PC-9 (cell line): ENCODE measurements at regions not wholly inside any gene's neighbourhood (a gene's known extent, or its start where the extent isn't known, plus 50 kb on each side); places are given as distances from the start of the nearest gene placed in this dataset.

Experiments
- BruUV-seq: library from RNA; stranded (reverse); fragments of 400-500 nt; replicated peaks from 2 replicates; lab custom pipeline; 2021; lab: Mats Ljungman, UMichigan
- CTCF ChIA-PET: fragments of 300-600 bp; sonication (Branson Sonifier 250); formaldehyde crosslinking; loops from one replicate; lab custom pipeline; 2022; ENCODE audit warnings: antibody characterized with exemption; lab: Charles Lee
- POLR2A ChIA-PET: fragments of 300-600 bp; sonication (Branson Sonifier 250); formaldehyde crosslinking; loops from one replicate; lab custom pipeline; 2022; ENCODE audit warnings: antibody characterized with exemption; ENCODE audit not compliant: unreplicated experiment; lab: Charles Lee
- DNase-seq, 2 experiments: peaks; one replicate each; pipeline versions ENCODE4 v3.0.0 to v3.0.0-alpha.2; 2015 to 2022; ENCODE audit warnings: mixed read lengths in 1 of 2
- H2AFZ ChIP-seq: fragments of 200-600 bp; sonication (generic); 2 replicates; pipeline ENCODE4 v1.8.1; 2017; ENCODE audit warnings: antibody characterized with exemption
- H3F3A ChIP-seq: fragments of 200-600 bp; sonication (generic); 2 replicates; pipeline ENCODE4 v1.8.1; 2017; ENCODE audit warnings: antibody characterized with exemption, mild to moderate bottlenecking, low read depth; ENCODE audit not compliant: insufficient read depth
- H3K27ac ChIP-seq: fragments of 200-600 bp; sonication (generic); 2 replicates; pipeline ENCODE4 v1.6.1; 2016; ENCODE audit warnings: mixed run types
- H3K27me3 ChIP-seq: fragments of 200-600 bp; sonication (generic); 2 replicates; pipeline ENCODE4 v1.6.1; 2016; ENCODE audit warnings: low read depth, mixed run types; ENCODE audit not compliant: insufficient read depth
- H3K36me3 ChIP-seq: fragments of 200-600 bp; sonication (generic); 2 replicates; pipeline ENCODE4 v1.6.1; 2016; ENCODE audit warnings: low read depth, mixed run types
- H3K4me1 ChIP-seq: fragments of 200-600 bp; sonication (generic); replicated peaks from 2 replicates; pipeline ENCODE4 v1.6.1; 2016; ENCODE audit warnings: mixed run types; ENCODE audit not compliant: insufficient read depth
- H3K4me2 ChIP-seq: fragments of 200-600 bp; sonication (generic); 2 replicates; pipeline ENCODE4 v1.6.1; 2017; ENCODE audit warnings: mixed run types
- H3K4me3 ChIP-seq: fragments of 200-600 bp; sonication (generic); 2 replicates; pipeline ENCODE4 v1.6.1; 2016; ENCODE audit warnings: mixed run types
- H3K79me2 ChIP-seq: fragments of 200-600 bp; sonication (generic); 2 replicates; pipeline ENCODE4 v1.6.1; 2017; ENCODE audit warnings: low read depth, mixed run types
- H3K9me2 ChIP-seq: fragments of 200-600 bp; sonication (generic); 2 replicates; pipeline ENCODE4 v1.8.1; 2017; ENCODE audit warnings: mild to moderate bottlenecking; ENCODE audit not compliant: insufficient read depth
- H3K9me3 ChIP-seq: fragments of 200-600 bp; sonication (generic); 2 replicates; pipeline ENCODE4 v1.8.1; 2016; ENCODE audit warnings: low read depth; ENCODE audit not compliant: insufficient read depth
- H4K20me1 ChIP-seq: fragments of 200-600 bp; sonication (generic); 2 replicates; pipeline ENCODE4 v1.8.1; 2017; ENCODE audit not compliant: insufficient read depth
- EZH2 ChIP-seq: fragments of 200-600 bp; sonication (generic); IDR thresholded peaks from 2 replicates; pipeline ENCODE4 v1.8.0; 2017; ENCODE audit warnings: antibody characterized with exemption, low read depth
- intact Hi-C: fragments of 100-400 bp; cut with micrococcal nuclease; formaldehyde crosslinking; loops from one replicate; pipeline ENCODE4 v1.10.0; 2022; ENCODE audit not compliant: unreplicated experiment
- TF ChIP-seq, protein P1 (sequence below): fragments of 200-600 bp; sonication (generic); conservative IDR thresholded peaks from 2 replicates; pipeline ENCODE4 v1.6.1; 2017; ENCODE audit warnings: mixed run types, antibody characterized with exemption, mild to moderate bottlenecking, moderate library complexity

DNA sequence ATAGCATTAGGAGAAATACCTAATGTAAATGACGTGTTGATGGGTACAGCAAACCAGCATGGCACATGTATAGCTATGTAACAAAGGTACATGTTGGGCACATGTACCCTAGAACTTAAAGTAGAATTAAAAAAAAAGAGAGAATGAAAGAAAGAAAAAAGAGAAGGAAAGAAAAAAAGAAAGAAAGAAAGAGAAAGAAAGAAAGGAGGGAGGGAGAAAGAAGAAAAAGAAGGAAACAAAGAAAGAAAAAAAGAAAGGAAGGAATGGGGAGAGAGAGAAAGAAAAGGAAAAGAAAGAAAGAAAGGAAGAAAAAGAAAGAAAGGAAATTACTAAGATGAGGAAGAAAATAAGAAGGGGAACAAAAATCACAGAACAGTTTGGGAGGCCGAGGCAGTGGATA, 925.5 kb downstream of the LRFN5 start:
- no peaks in the 10 kb centered on the region for H3K79me2 ChIP-seq
- H3K4me2 ChIP-seq, result no peak overlapping the region
- no TSS peak for BruUV-seq
- H3K27ac ChIP-seq, result no peak overlapping the region
- intact Hi-C loops, result no loop called here
- H3K4me1 ChIP-seq, result no peaks in the 10 kb centered on the region
- no peaks in the 10 kb centered on the region for H3K27me3 ChIP-seq
- POLR2A ChIA-PET, result interaction anchor here (0.6 kb wide), 1 partner anchor 50 kb away, joined by 5 read pairs; no protein-coding TSS in a partner anchor
- DNase-seq, result no peak
- no peaks in the 10 kb centered on the region for H3F3A ChIP-seq
- H3K9me2 ChIP-seq, result peaks cover 4% of the 10 kb centered on the region; the same call in 1 of the 2 replicates
- H2AFZ ChIP-seq, result no peak overlapping the region
- no peaks in the 10 kb centered on the region for H4K20me1 ChIP-seq
- no peaks in the 10 kb centered on the region for H3K9me3 ChIP-seq
- no peaks in the 10 kb centered on the region for H3K36me3 ChIP-seq
- H3K4me3 ChIP-seq, result no peak overlapping the region
- TF ChIP-seq EZH2, result no peak
- TF ChIP-seq, protein P1, sequence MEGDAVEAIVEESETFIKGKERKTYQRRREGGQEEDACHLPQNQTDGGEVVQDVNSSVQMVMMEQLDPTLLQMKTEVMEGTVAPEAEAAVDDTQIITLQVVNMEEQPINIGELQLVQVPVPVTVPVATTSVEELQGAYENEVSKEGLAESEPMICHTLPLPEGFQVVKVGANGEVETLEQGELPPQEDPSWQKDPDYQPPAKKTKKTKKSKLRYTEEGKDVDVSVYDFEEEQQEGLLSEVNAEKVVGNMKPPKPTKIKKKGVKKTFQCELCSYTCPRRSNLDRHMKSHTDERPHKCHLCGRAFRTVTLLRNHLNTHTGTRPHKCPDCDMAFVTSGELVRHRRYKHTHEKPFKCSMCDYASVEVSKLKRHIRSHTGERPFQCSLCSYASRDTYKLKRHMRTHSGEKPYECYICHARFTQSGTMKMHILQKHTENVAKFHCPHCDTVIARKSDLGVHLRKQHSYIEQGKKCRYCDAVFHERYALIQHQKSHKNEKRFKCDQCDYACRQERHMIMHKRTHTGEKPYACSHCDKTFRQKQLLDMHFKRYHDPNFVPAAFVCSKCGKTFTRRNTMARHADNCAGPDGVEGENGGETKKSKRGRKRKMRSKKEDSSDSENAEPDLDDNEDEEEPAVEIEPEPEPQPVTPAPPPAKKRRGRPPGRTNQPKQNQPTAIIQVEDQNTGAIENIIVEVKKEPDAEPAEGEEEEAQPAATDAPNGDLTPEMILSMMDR, result no peak
- CTCF ChIA-PET, result no interaction called here

DNA sequence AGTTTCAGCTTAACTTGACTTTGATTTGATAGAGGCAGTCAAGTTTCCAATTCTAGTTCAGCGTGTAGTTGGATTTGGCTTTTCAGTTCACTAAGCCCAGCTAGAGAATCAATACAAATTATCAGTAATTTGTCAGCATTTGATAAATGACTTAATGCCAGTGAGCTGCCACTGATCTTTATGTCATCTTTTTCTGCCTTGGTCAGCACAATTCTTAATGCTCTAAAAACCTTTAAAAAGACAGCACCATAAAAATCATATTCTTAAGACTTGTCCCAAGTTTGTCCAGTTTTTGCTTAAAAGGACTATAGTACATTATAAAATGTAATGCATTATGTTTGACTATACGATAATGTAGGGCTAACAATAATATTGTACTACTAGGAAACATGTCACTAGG, 920.5 kb downstream of the LRFN5 start:
- no peaks in the 10 kb centered on the region for H3F3A ChIP-seq
- TF ChIP-seq EZH2, result no peak
- TF ChIP-seq, protein P1, result no peak
- H4K20me1 ChIP-seq, result no peaks in the 10 kb centered on the region
- no TSS peak for BruUV-seq
- no peaks in the 10 kb centered on the region for H3K79me2 ChIP-seq
- intact Hi-C loops, result no loop called here
- H3K4me1 ChIP-seq, result no peaks in the 10 kb centered on the region
- H3K27me3 ChIP-seq, result no peaks in the 10 kb centered on the region
- H2AFZ ChIP-seq, result no peak overlapping the region
- ChIA-PET CTCF (no interaction called here), POLR2A (no interaction called here)
- no peak for DNase-seq
- peaks cover 4% of the 10 kb centered on the region; the same call in 1 of the 2 replicates for H3K9me2 ChIP-seq
- H3K4me2 ChIP-seq, result no peak overlapping the region
- no peaks in the 10 kb centered on the region for H3K36me3 ChIP-seq
- no peaks in the 10 kb centered on the region for H3K9me3 ChIP-seq
- H3K27ac ChIP-seq, result no peak overlapping the region
- H3K4me3 ChIP-seq, result no peak overlapping the region

DNA sequence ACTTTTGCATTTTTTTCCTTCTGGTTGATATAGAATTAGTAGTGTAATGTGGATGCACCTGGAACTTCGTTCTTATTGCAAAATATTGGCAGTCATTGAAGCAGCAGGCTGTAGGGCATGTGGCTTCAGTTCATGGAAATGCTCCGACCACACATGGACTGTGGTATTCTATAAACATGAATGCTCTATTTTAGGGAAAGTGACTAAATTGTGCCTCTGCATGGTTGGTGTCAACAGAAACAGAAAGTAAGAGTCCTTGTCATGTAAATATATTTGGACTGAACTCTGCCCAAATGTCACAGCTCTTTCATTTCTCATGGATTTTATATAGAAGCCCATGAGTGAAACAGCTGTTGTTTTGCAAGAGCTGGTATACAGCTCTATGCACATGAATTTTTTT, 917.0 kb downstream of the LRFN5 start:
- Histone ChIP-seq H3K9me3 (no peaks in the 10 kb centered on the region), H3K4me2 (no peak overlapping the region)
- POLR2A ChIA-PET, result no interaction called here

More for the DNA sequence above, 917.0 kb downstream of the LRFN5 start:
- Histone ChIP-seq H3K4me1 (no peaks in the 10 kb centered on the region), H3K36me3 (no peaks in the 10 kb centered on the region), H4K20me1 (no peaks in the 10 kb centered on the region), H3K27me3 (no peaks in the 10 kb centered on the region), H2AFZ (no peak overlapping the region), H3K9me2 (no peaks in the 10 kb centered on the region), H3K4me3 (no peak overlapping the region), H3F3A (no peaks in the 10 kb centered on the region), H3K79me2 (no peaks in the 10 kb centered on the region), H3K27ac (no peak overlapping the region)
- no peak for TF ChIP-seq EZH2
- TF ChIP-seq, protein P1, result no peak
- intact Hi-C loops, result no loop called here
- CTCF ChIA-PET, result no interaction called here
- no peak for DNase-seq
- no TSS peak for BruUV-seq
